ENCODE measurements at regions not wholly inside any gene's neighbourhood (a gene's known extent, or its start where the extent isn't known, plus 50 kb on each side); places are given as distances from the start of the nearest gene placed in this dataset.

DNA sequence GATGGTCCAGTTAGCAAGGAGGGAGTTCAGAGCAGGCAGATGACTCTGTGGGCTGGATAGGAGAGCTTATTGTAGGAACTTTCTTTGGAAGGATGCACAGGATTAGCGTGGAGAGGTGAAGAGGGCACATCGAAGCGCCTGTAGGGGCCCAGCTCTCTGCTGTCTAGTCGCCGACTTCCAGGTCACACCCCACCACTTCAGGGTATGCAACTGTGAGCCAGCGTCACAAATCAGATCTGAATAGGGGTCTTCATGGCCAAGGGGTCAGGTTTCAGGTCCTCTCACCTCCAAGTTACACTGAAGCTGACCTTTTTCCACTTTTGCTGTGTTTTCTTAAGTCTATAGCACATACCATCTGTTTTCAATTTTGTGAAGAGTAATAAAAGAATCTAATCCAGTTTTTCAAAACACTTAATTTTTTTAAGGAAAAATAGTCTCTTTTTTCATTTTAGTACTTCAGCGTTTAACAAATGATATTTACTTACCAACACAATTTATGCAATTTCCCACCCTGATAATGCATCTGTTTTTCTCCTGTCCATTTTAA lies 364.2 kb upstream of the CLINT1 start:
- H3K27me3 ChIP-seq: no peaks in the 10 kb centered on the region

DNA sequence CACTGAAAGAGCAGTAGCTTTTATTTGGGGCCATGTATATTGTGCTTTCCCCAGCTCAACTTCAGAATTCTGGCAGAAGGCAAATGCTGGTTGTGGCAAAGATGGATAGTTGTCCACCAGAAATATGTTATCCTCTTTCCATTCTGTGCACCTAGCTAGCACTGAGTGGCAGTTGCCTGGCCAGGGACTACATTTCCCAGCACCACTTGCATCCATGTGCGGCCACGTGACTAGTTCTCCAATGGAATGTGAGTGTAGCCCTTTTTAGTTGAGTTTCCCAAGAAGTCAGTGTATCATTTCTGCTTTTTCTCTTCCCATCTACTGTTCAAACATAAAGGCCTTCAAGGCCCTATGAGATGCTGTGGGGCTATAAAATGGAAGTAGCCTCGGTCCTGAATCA lies 354.0 kb upstream of the CLINT1 start:
- no peaks in the 10 kb centered on the region for H4K20me1 ChIP-seq
- H3K9me3 ChIP-seq (replicated peaks in 1 of 11): peaks cover 14 to 87% (median 67%) of the 10 kb centered on the region in 11 experiments; a peak in 21 of 22 replicates
- H3K27ac ChIP-seq: no peak overlapping the region
- H3K4me1 ChIP-seq: peaks cover 0 to 12% (median 8%) of the 10 kb centered on the region in 10 experiments; a peak in 9 of 20 replicates
- no peaks in the 10 kb centered on the region for H3K27me3 ChIP-seq
- no peak overlapping the region for H3K9ac ChIP-seq
- no peak for TF ChIP-seq Cebpa-rat (IDR thresholded peaks at IDR 0.05)
- H3K4me3 ChIP-seq: no peak overlapping the region
- H3K36me3 ChIP-seq: peaks cover 0 to 95% (median 39%) of the 10 kb centered on the region in 11 experiments; a peak in 15 of 22 replicates
- H3K4me2 ChIP-seq: no peak overlapping the region

More for the DNA sequence above, 364.2 kb upstream of the CLINT1 start:
- peak overlapping the region in 1 of 11 experiments; percentile 75; a peak in 1 of 22 replicates for H3K4me2 ChIP-seq
- H4K20me1 ChIP-seq: no peaks in the 10 kb centered on the region
- no peak for TF ChIP-seq Cebpa-rat (IDR thresholded peaks at IDR 0.05)
- H3K9me3 ChIP-seq (replicated peaks in 1 of 11): peaks cover 2 to 97% (median 68%) of the 10 kb centered on the region in 11 experiments; a peak in 21 of 22 replicates
- H3K4me1 ChIP-seq: peaks cover 0 to 27% (median 17%) of the 10 kb centered on the region in 10 experiments; a peak in 16 of 20 replicates
- peak overlapping the region in 1 of 11 experiments; percentile 20; a peak in 3 of 22 replicates for H3K27ac ChIP-seq
- H3K36me3 ChIP-seq: peaks cover 0 to 91% (median 45%) of the 10 kb centered on the region in 11 experiments; a peak in 16 of 22 replicates
- no peak overlapping the region for H3K9ac ChIP-seq
- no peak overlapping the region for H3K4me3 ChIP-seq

DNA sequence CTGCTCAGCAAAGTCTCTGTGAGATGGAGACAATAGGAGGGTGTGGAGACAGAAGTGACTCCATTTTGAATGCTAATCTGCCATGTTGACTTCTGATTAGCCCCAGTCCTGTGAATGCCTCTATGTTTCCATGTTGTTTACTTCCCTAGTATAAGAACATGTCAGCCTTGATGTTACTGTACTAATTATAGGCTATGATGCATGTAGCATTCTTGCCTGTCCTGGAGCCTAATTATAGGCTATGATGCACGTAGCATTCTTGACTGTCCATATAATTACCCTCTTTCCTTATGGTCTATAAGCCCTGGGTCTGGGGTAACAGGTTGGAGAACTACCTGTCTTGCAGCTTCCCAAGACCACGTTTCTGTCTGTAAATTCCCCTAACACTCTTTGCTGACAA lies 353.3 kb upstream of the CLINT1 start:
- Histone ChIP-seq H3K4me3 (no peak overlapping the region), H3K4me2 (no peak overlapping the region), H3K4me1 (peaks cover 0 to 12% (median 8%) of the 10 kb centered on the region in 10 experiments; a peak in 9 of 20 replicates), H3K36me3 (peaks cover 0 to 95% (median 39%) of the 10 kb centered on the region in 11 experiments; a peak in 16 of 22 replicates), H3K27me3 (no peaks in the 10 kb centered on the region), H3K27ac (no peak overlapping the region), H4K20me1 (no peaks in the 10 kb centered on the region), H3K9me3 (replicated peaks in 1 of 11) (peaks cover 21 to 87% (median 67%) of the 10 kb centered on the region in 11 experiments), H3K9ac (no peak overlapping the region)
- no peak for TF ChIP-seq Cebpa-rat (IDR thresholded peaks at IDR 0.05)

DNA sequence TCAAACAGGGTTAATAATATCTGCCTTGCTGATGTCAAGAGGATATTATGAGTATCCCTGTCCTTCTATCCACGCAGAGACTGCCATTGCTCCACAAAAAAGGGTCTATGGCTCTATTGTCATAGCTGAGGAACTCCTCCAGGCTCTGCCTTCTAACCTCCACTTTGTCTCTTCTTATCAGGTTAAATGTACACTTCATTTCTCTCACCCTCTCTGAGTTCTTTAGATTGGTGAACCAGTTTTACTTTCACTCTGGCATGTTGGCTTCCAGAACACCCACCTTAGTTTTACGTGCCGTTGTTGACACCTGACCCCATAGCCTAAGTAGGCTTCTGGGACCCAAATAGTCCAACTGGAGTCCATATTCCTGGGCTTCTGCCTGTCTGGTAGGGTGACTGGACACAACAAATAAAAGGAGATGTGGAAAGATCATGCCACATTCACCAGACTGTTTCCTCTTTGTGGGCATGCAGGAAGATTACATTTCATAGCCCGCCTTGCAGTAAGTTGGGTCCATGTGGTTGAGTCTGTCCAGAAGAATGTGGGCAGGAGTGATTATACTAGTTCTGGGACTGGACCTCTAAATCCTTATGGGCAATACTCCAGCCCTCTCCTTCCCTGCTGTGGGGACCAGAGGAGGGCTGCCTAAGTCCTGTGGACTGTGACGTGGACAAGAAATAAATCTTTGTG lies 350.4 kb upstream of the CLINT1 start:
- Histone ChIP-seq H3K4me2 (peak overlapping the region in 7 of 11 experiments; percentile 6 to 50 (median 11); a peak in 8 of 22 replicates), H3K9me3 (replicated peaks in 1 of 11) (peaks cover 29 to 87% (median 71%) of the 10 kb centered on the region in 11 experiments), H4K20me1 (no peaks in the 10 kb centered on the region), H3K4me3 (no peak overlapping the region), H3K36me3 (peaks cover 0 to 95% (median 60%) of the 10 kb centered on the region in 11 experiments; a peak in 16 of 22 replicates), H3K9ac (no peak overlapping the region), H3K4me1 (peaks cover 0 to 12% (median 8%) of the 10 kb centered on the region in 10 experiments; a peak in 9 of 20 replicates), H3K27ac (peak overlapping the region in 5 of 11 experiments; percentile 0 to 15 (median 8); a peak in 1 of 22 replicates), H3K27me3 (no peaks in the 10 kb centered on the region)
- TF ChIP-seq Cebpa-rat (IDR thresholded peaks at IDR 0.05): no peak

DNA sequence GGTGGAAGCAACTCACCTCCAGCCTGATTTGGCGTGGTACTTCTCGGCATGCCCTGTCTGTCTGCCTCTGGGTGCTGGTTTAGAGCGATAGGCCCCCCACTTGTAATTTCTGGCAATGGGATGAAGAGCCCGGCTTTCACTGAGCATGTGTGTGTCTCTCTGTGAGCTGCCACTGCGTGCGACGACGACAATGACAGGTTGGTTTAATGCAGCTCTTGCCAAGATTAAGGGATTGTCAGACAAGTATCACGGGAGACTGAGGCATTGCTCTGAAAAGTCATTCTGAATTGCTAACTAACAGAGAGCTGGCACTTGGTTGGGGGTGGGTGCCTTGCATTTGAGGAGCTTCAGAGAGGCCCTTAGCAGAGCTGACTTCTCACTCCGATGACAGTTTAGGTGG lies 348.8 kb upstream of the CLINT1 start:
- H3K4me1 ChIP-seq: peaks cover 0 to 17% (median 9%) of the 10 kb centered on the region in 10 experiments; a peak in 9 of 20 replicates
- H3K9ac ChIP-seq: no peak overlapping the region
- peaks cover 0 to 98% (median 73%) of the 10 kb centered on the region in 11 experiments; a peak in 16 of 22 replicates for H3K36me3 ChIP-seq
- no peak overlapping the region for H3K4me2 ChIP-seq
- H4K20me1 ChIP-seq: no peaks in the 10 kb centered on the region
- no peak overlapping the region for H3K4me3 ChIP-seq
- no peak for TF ChIP-seq Cebpa-rat (IDR thresholded peaks at IDR 0.05)
- 0 out of 22 replicates have a peak overlapping the region, but pooled peaks of 1 of the 11 experiments have one; percentile 5 for H3K27ac ChIP-seq
- H3K27me3 ChIP-seq: no peaks in the 10 kb centered on the region
- peaks cover 32 to 95% (median 78%) of the 10 kb centered on the region in 11 experiments for H3K9me3 ChIP-seq (replicated peaks in 1 of 11)

DNA sequence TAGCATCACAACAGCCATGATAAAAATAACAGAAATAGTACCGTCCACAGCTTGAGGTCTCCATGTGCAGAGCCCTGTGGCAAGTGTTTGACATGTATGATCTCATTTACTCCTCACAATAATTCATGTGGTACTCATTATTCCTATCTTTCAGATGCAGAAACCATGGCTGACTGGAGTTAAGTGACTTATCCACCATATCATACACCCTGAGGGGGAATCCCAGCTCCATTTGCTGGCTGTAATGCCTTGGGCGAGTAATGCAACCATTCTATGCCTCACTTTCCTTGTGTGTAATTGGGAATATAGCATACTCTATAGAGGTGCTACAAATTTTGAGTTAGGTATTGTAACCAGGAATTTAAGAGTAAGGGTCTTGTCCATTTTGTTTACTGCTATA lies 347.0 kb upstream of the CLINT1 start:
- Histone ChIP-seq H3K36me3 (peaks cover 0 to 100% (median 81%) of the 10 kb centered on the region in 11 experiments; a peak in 16 of 22 replicates), H3K4me3 (peak overlapping the region in 1 of 10 experiments; percentile 22; a peak in 1 of 20 replicates), H4K20me1 (no peaks in the 10 kb centered on the region), H3K9me3 (replicated peaks in 1 of 11) (peaks cover 32 to 100% (median 89%) of the 10 kb centered on the region in 11 experiments), H3K4me1 (peaks cover 0 to 23% (median 9%) of the 10 kb centered on the region in 10 experiments; a peak in 10 of 20 replicates), H3K9ac (no peak overlapping the region), H3K27me3 (no peaks in the 10 kb centered on the region), H3K4me2 (no peak overlapping the region), H3K27ac (no peak overlapping the region)
- no peak for TF ChIP-seq Cebpa-rat (IDR thresholded peaks at IDR 0.05)

DNA sequence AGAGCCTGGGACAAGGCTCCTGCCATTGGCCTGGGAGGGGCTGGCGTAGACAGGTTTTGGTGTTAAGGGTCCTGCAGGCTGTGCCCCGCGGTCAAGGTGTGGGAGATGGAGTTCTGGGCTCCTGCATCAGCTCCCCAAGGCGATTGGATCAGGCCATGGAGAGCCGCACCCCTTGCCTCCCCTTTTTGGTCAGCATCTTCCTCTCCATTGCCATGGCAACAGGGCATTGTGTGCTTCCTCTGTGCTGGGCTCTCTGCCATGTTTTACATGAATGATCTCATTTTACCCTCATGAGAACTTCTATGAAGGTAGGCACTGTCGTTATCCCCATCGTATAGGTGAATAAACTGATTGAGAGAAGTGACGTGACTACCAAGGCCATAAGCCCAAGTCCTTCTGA lies 344.3 kb upstream of the CLINT1 start:
- no peaks in the 10 kb centered on the region for H4K20me1 ChIP-seq

DNA sequence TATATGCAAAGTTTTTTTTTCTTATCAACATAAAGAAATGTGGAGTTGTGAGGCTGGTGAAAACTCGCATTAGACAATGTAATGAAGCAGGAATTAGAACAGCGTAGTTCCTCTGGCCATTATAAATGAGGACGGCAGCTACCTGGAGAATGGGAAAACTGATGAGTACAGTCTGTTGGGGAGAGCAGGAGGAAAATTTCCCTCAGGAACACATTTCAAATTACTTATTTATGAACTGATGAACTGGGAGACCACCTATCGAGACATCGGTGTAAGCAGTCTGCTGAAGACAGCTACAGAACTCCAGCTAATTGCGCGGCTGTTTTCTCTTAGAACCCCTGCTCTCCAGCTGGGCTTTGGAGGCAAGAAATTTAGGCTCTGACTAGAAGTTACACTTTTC lies 343.9 kb upstream of the CLINT1 start:
- H3K4me1 ChIP-seq: peaks cover 0 to 45% (median 14%) of the 10 kb centered on the region in 10 experiments; a peak in 16 of 20 replicates
- H3K27me3 ChIP-seq: no peaks in the 10 kb centered on the region
- H4K20me1 ChIP-seq: no peaks in the 10 kb centered on the region
- H3K36me3 ChIP-seq: peaks cover 0 to 100% (median 77%) of the 10 kb centered on the region in 11 experiments; a peak in 16 of 22 replicates
- H3K4me3 ChIP-seq: no peak overlapping the region
- peaks cover 21 to 100% (median 93%) of the 10 kb centered on the region in 11 experiments for H3K9me3 ChIP-seq (replicated peaks in 1 of 11)
- H3K9ac ChIP-seq: no peak overlapping the region
- no peak for TF ChIP-seq Cebpa-rat (IDR thresholded peaks at IDR 0.05)
- no peak overlapping the region for H3K4me2 ChIP-seq
- no peak overlapping the region for H3K27ac ChIP-seq

More for the DNA sequence above, 344.3 kb upstream of the CLINT1 start:
- H3K4me2 ChIP-seq: no peak overlapping the region
- H3K4me3 ChIP-seq: no peak overlapping the region
- H3K9ac ChIP-seq: no peak overlapping the region
- H3K36me3 ChIP-seq: peaks cover 0 to 100% (median 81%) of the 10 kb centered on the region in 11 experiments; a peak in 16 of 22 replicates
- H3K27me3 ChIP-seq: no peaks in the 10 kb centered on the region
- peaks cover 0 to 40% (median 9%) of the 10 kb centered on the region in 10 experiments; a peak in 16 of 20 replicates for H3K4me1 ChIP-seq
- no peak for TF ChIP-seq Cebpa-rat (IDR thresholded peaks at IDR 0.05)
- peaks cover 25 to 100% (median 93%) of the 10 kb centered on the region in 11 experiments for H3K9me3 ChIP-seq (replicated peaks in 1 of 11)
- no peak overlapping the region for H3K27ac ChIP-seq
